PC-9 (cell line): ENCODE measurements at regions not wholly inside any gene's neighbourhood (a gene's known extent, or its start where the extent isn't known, plus 50 kb on each side); places are given as distances from the start of the nearest gene placed in this dataset.

Experiments used
- EZH2 ChIP-seq: fragments of 200-600 bp; sonication (generic); IDR thresholded peaks from 2 replicates; pipeline ENCODE4 v1.8.0; 2017; ENCODE audit warnings: antibody characterized with exemption, low read depth
- TF ChIP-seq, protein P1 (sequence below): fragments of 200-600 bp; sonication (generic); conservative IDR thresholded peaks from 2 replicates; pipeline ENCODE4 v1.6.1; 2017; ENCODE audit warnings: mixed run types, antibody characterized with exemption, mild to moderate bottlenecking, moderate library complexity

- no peak for TF ChIP-seq EZH2
- TF ChIP-seq, protein P1, sequence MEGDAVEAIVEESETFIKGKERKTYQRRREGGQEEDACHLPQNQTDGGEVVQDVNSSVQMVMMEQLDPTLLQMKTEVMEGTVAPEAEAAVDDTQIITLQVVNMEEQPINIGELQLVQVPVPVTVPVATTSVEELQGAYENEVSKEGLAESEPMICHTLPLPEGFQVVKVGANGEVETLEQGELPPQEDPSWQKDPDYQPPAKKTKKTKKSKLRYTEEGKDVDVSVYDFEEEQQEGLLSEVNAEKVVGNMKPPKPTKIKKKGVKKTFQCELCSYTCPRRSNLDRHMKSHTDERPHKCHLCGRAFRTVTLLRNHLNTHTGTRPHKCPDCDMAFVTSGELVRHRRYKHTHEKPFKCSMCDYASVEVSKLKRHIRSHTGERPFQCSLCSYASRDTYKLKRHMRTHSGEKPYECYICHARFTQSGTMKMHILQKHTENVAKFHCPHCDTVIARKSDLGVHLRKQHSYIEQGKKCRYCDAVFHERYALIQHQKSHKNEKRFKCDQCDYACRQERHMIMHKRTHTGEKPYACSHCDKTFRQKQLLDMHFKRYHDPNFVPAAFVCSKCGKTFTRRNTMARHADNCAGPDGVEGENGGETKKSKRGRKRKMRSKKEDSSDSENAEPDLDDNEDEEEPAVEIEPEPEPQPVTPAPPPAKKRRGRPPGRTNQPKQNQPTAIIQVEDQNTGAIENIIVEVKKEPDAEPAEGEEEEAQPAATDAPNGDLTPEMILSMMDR = no peak
Observed at GRCh38 chr12:124420041-124420995, 125.4 kb downstream of the RFLNA start.
